ENCODE measurements at regions not wholly inside any gene's neighbourhood (a gene's known extent, or its start where the extent isn't known, plus 50 kb on each side); places are given as distances from the start of the nearest gene placed in this dataset.

- Histone ChIP-seq H3K36me3 (ENCODE audit: insufficient read depth, low read length) (no peaks in the 10 kb centered on the region), H3K9ac (ENCODE audit: low read depth, low read length, poor library complexity, severe bottlenecking) (no peak overlapping the region), H4K20me1 (ENCODE audit: insufficient read depth, low read length, poor library complexity, severe bottlenecking) (no peaks in the 10 kb centered on the region), H3K4me1 (ENCODE audit: insufficient read depth, low read length, poor library complexity, severe bottlenecking) (no peaks in the 10 kb centered on the region), H3K4me3 (ENCODE audit: low read length, poor library complexity, severe bottlenecking) (no peak overlapping the region), H2AFZ (ENCODE audit: low read length) (no peak overlapping the region), H3K79me2 (ENCODE audit: insufficient read depth, low read length) (no peaks in the 10 kb centered on the region), H3K4me2 (ENCODE audit: low read depth, low read length, poor library complexity, severe bottlenecking) (no peak overlapping the region), H3F3A (ENCODE audit: low read depth) (no peaks in the 10 kb centered on the region), H3K9me3 (ENCODE audit: insufficient read depth, low read depth, low read length) (no peaks in the 10 kb centered on the region), H3K9me2 (replicated peaks; ENCODE audit: low read depth, low read length) (no peaks in the 10 kb centered on the region), H3K27me3 (ENCODE audit: insufficient read depth, low read length, poor library complexity, severe bottlenecking) (no peaks in the 10 kb centered on the region)
- TF ChIP-seq EZH2phosphoT487 (IDR thresholded peaks at IDR 0.05; ENCODE audit: borderline replicate concordance): no peak
- no peak for TF ChIP-seq CTCF (conservative IDR thresholded peaks at IDR 0.05; ENCODE audit: low read length)
Measured at GRCh38 chr2:173676647-173677046, 288.5 kb downstream of the SP3 start.

- H3K9me2 ChIP-seq (replicated peaks; ENCODE audit: low read depth, low read length): no peaks in the 10 kb centered on the region
- no peaks in the 10 kb centered on the region for H3F3A ChIP-seq (ENCODE audit: low read depth)
- H3K36me3 ChIP-seq (ENCODE audit: insufficient read depth, low read length): no peaks in the 10 kb centered on the region
- H3K9me3 ChIP-seq (ENCODE audit: insufficient read depth, low read depth, low read length): no peaks in the 10 kb centered on the region
- H3K79me2 ChIP-seq (ENCODE audit: insufficient read depth, low read length): no peaks in the 10 kb centered on the region
- H4K20me1 ChIP-seq (ENCODE audit: insufficient read depth, low read length, poor library complexity, severe bottlenecking): no peaks in the 10 kb centered on the region
- H2AFZ ChIP-seq (ENCODE audit: low read length): no peak overlapping the region
- TF ChIP-seq CTCF (conservative IDR thresholded peaks at IDR 0.05; ENCODE audit: low read length): no peak
- no peak for TF ChIP-seq EZH2phosphoT487 (IDR thresholded peaks at IDR 0.05; ENCODE audit: borderline replicate concordance)
- H3K4me2 ChIP-seq (ENCODE audit: low read depth, low read length, poor library complexity, severe bottlenecking): no peak overlapping the region
- no peaks in the 10 kb centered on the region for H3K4me1 ChIP-seq (ENCODE audit: insufficient read depth, low read length, poor library complexity, severe bottlenecking)
- H3K9ac ChIP-seq (ENCODE audit: low read depth, low read length, poor library complexity, severe bottlenecking): no peak overlapping the region
- no peaks in the 10 kb centered on the region for H3K27me3 ChIP-seq (ENCODE audit: insufficient read depth, low read length, poor library complexity, severe bottlenecking)
- no peak overlapping the region for H3K4me3 ChIP-seq (ENCODE audit: low read length, poor library complexity, severe bottlenecking)
Measured at GRCh38 chr2:173678186-173678585, 287.0 kb downstream of the SP3 start.

- Histone ChIP-seq H3K36me3 (ENCODE audit: insufficient read depth, low read length) (no peaks in the 10 kb centered on the region), H3K4me3 (ENCODE audit: low read length, poor library complexity, severe bottlenecking) (no peak overlapping the region), H3K9me2 (replicated peaks; ENCODE audit: low read depth, low read length) (no peaks in the 10 kb centered on the region), H3K9me3 (ENCODE audit: insufficient read depth, low read depth, low read length) (no peaks in the 10 kb centered on the region), H4K20me1 (ENCODE audit: insufficient read depth, low read length, poor library complexity, severe bottlenecking) (no peaks in the 10 kb centered on the region), H3K4me2 (ENCODE audit: low read depth, low read length, poor library complexity, severe bottlenecking) (no peak overlapping the region), H2AFZ (ENCODE audit: low read length) (no peak overlapping the region), H3K4me1 (ENCODE audit: insufficient read depth, low read length, poor library complexity, severe bottlenecking) (no peaks in the 10 kb centered on the region), H3K27me3 (ENCODE audit: insufficient read depth, low read length, poor library complexity, severe bottlenecking) (no peaks in the 10 kb centered on the region), H3F3A (ENCODE audit: low read depth) (no peaks in the 10 kb centered on the region), H3K9ac (ENCODE audit: low read depth, low read length, poor library complexity, severe bottlenecking) (no peak overlapping the region), H3K79me2 (ENCODE audit: insufficient read depth, low read length) (no peaks in the 10 kb centered on the region)
- TF ChIP-seq EZH2phosphoT487 (IDR thresholded peaks at IDR 0.05; ENCODE audit: borderline replicate concordance) (no peak), CTCF (conservative IDR thresholded peaks at IDR 0.05; ENCODE audit: low read length) (no peak)
Measured at GRCh38 chr2:173680574-173680973, 284.6 kb downstream of the SP3 start.
